Parathyroid adenoma (tissue), 2 donors: ENCODE measurements at regions not wholly inside any gene's neighbourhood (a gene's known extent, or its start where the extent isn't known, plus 50 kb on each side); places are given as distances from the start of the nearest gene placed in this dataset.

Experiments
- H2AFZ ChIP-seq: fragments of 300-600 bp; sonication (generic); one replicate; pipeline ENCODE4 v1.7.0; 2017; ENCODE audit warnings: antibody characterized with exemption, mild to moderate bottlenecking
- H3K27ac ChIP-seq: fragments of 300-600 bp; sonication (generic); one replicate; pipeline ENCODE4 v1.7.0; 2017
- H3K27me3 ChIP-seq: fragments of 300-600 bp; sonication (generic); one replicate; pipeline ENCODE4 v1.7.0; 2017; ENCODE audit warnings: low read length; ENCODE audit not compliant: control insufficient read depth, insufficient read depth
- H3K36me3 ChIP-seq: fragments of 300-600 bp; sonication (generic); one replicate; pipeline ENCODE4 v1.7.0; 2017; ENCODE audit warnings: low read length; ENCODE audit not compliant: control insufficient read depth, insufficient read depth
- H3K4me1 ChIP-seq: fragments of 300-600 bp; sonication (generic); one replicate; pipeline ENCODE4 v1.7.0; 2017; ENCODE audit warnings: control low read depth
- H3K4me2 ChIP-seq: fragments of 300-600 bp; sonication (generic); one replicate; pipeline ENCODE4 v1.7.0; 2017; ENCODE audit warnings: low read length
- H3K4me3 ChIP-seq: fragments of 300-600 bp; sonication (generic); one replicate; pipeline ENCODE4 v1.7.0; 2017; ENCODE audit warnings: low read depth, low read length
- H3K79me2 ChIP-seq: fragments of 300-600 bp; sonication (generic); one replicate; pipeline ENCODE4 v1.7.0; 2017; ENCODE audit warnings: control low read depth
- H3K9ac ChIP-seq: fragments of 300-600 bp; sonication (generic); one replicate; pipeline ENCODE4 v1.7.0; 2017; ENCODE audit warnings: mild to moderate bottlenecking
- H3K9me3 ChIP-seq: fragments of 300-600 bp; sonication (generic); one replicate; pipeline ENCODE4 v1.7.0; 2017; ENCODE audit warnings: low read length; ENCODE audit not compliant: control insufficient read depth
- CTCF ChIP-seq: fragments of 300-600 bp; sonication (generic); IDR thresholded peaks from one replicate; pipeline ENCODE4 v1.7.0; 2017; ENCODE audit warnings: antibody characterized with exemption, mild to moderate bottlenecking
- donor health status: primary hyperparathyroidism.

- Histone ChIP-seq H3K9me3 (no peaks in the 10 kb centered on the region), H3K4me3 (no peak overlapping the region)
- no peak for TF ChIP-seq CTCF
Measured at GRCh38 chr2:236855866-236856847, 229.5 kb upstream of the COPS8 start.

GRCh38 chr2:236856848-236857235 lies 228.8 kb upstream of the COPS8 start:
- Histone ChIP-seq H3K27ac (no peak overlapping the region), H2AFZ (no peak overlapping the region), H3K4me3 (no peak overlapping the region), H3K27me3 (no peaks in the 10 kb centered on the region), H3K79me2 (no peaks in the 10 kb centered on the region), H3K9me3 (no peaks in the 10 kb centered on the region), H3K4me2 (no peak overlapping the region), H3K9ac (no peak overlapping the region), H3K36me3 (no peaks in the 10 kb centered on the region), H3K4me1 (no peaks in the 10 kb centered on the region)
- no peak for TF ChIP-seq CTCF

More at GRCh38 chr2:236855866-236856847, 229.5 kb upstream of the COPS8 start:
- no peaks in the 10 kb centered on the region for H3K36me3 ChIP-seq
- H3K4me2 ChIP-seq: no peak overlapping the region
- no peaks in the 10 kb centered on the region for H3K27me3 ChIP-seq
- no peak overlapping the region for H2AFZ ChIP-seq
- no peaks in the 10 kb centered on the region for H3K4me1 ChIP-seq
- no peaks in the 10 kb centered on the region for H3K79me2 ChIP-seq
- H3K27ac ChIP-seq: no peak overlapping the region
- H3K9ac ChIP-seq: no peak overlapping the region

GRCh38 chr2:236857246-236857645 lies 228.4 kb upstream of the COPS8 start:
- H3K36me3 ChIP-seq: no peaks in the 10 kb centered on the region
- no peaks in the 10 kb centered on the region for H3K4me1 ChIP-seq
- TF ChIP-seq CTCF: no peak
- H3K27ac ChIP-seq: no peak overlapping the region
- no peak overlapping the region for H3K4me2 ChIP-seq
- no peaks in the 10 kb centered on the region for H3K79me2 ChIP-seq
- H3K4me3 ChIP-seq: no peak overlapping the region
- H2AFZ ChIP-seq: no peak overlapping the region
- H3K9ac ChIP-seq: no peak overlapping the region
- H3K27me3 ChIP-seq: no peaks in the 10 kb centered on the region
- no peaks in the 10 kb centered on the region for H3K9me3 ChIP-seq

- no peaks in the 10 kb centered on the region for H3K9me3 ChIP-seq
- H3K79me2 ChIP-seq: no peaks in the 10 kb centered on the region
- H3K27me3 ChIP-seq: no peaks in the 10 kb centered on the region
- TF ChIP-seq CTCF: no peak
- H3K4me1 ChIP-seq: no peaks in the 10 kb centered on the region
- H3K9ac ChIP-seq: no peak overlapping the region
- H3K4me2 ChIP-seq: no peak overlapping the region
- H2AFZ ChIP-seq: no peak overlapping the region
- no peaks in the 10 kb centered on the region for H3K36me3 ChIP-seq
- no peak overlapping the region for H3K27ac ChIP-seq
- H3K4me3 ChIP-seq: no peak overlapping the region
Measured at GRCh38 chr2:236857781-236858180, 227.9 kb upstream of the COPS8 start.
